Transverse colon (tissue), 3 donors: ENCODE measurements at regions not wholly inside any gene's neighbourhood (a gene's known extent, or its start where the extent isn't known, plus 50 kb on each side); places are given as distances from the start of the nearest gene placed in this dataset.

ENCODE experiments used
- CTCF ChIP-seq, 5 experiments: fragments of 200-600 bp in 3 of 5; fragments of 450-650 bp in 2 of 5; sonication (generic) in 3 of 5; IDR thresholded peaks; 1 replicate in 2 of 5; 2 replicates in 3 of 5; pipeline ENCODE4 v1.5.1; 2016 to 2017; ENCODE audit warnings: antibody characterized with exemption in 5 of 5, inconsistent platforms in 3 of 5, mild to moderate bottlenecking in 2 of 5, moderate library complexity in 1 of 5
- POLR2A ChIP-seq: fragments of 450-650 bp; IDR thresholded peaks from one replicate; pipeline ENCODE4 v1.6.1; 2016; ENCODE audit warnings: antibody characterized with exemption, mild to moderate bottlenecking, moderate library complexity

- TF ChIP-seq CTCF (IDR thresholded peaks at IDR 0.05) (no peak), POLR2A (no peak)
Measured at GRCh38 chr2:118524911-118525310, 322.5 kb downstream of the EN1 start.
